ENCODE measurements at regions not wholly inside any gene's neighbourhood (a gene's known extent, or its start where the extent isn't known, plus 50 kb on each side); places are given as distances from the start of the nearest gene placed in this dataset.
"Not testable (repeated sequence)": the region's sequence is repeated elsewhere in the genome, so short reads cannot be mapped to it uniquely, and the experiment has no call there.

- intact Hi-C loops (cut with micrococcal nuclease): no loop called here
- ATAC-seq (no peak), DNase-seq (no peak)
These were observed 229.2 kb downstream of the MFSD1 start for GRCh38 chr3:159030886-159031679.

GRCh38 chr3:159032311-159032710, 230.5 kb downstream of the MFSD1 start:
- no peak for ATAC-seq
- DNase-seq: no peak
- intact Hi-C loops (cut with micrococcal nuclease): no loop called here

GRCh38 chr3:159038405-159038804, 236.6 kb downstream of the MFSD1 start:
- DNase-seq: no peak
- ATAC-seq: no peak
- intact Hi-C loops (cut with micrococcal nuclease): no loop called here

- intact Hi-C loops (cut with micrococcal nuclease): no loop called here
- no peak for ATAC-seq
- DNase-seq: no peak
These were observed 237.4 kb downstream of the MFSD1 start for GRCh38 chr3:159039286-159039685.

GRCh38 chr3:159045279-159045885, 243.5 kb downstream of the MFSD1 start:
- DNase-seq: no peak
- intact Hi-C loops (cut with micrococcal nuclease): no loop called here
- no peak for ATAC-seq

GRCh38 chr3:159047361-159047760, 245.5 kb downstream of the MFSD1 start:
- intact Hi-C loops (cut with micrococcal nuclease): no loop called here
- no peak for DNase-seq
- no peak for ATAC-seq

- DNase-seq; ATAC-seq; intact Hi-C loops (cut with micrococcal nuclease): not testable (repeated sequence)
These were observed 250.6 kb downstream of the MFSD1 start for GRCh38 chr3:159052494-159052893.

GRCh38 chr3:159057621-159058020, 255.8 kb downstream of the MFSD1 start:
- ATAC-seq (no peak), DNase-seq (no peak)
- intact Hi-C loops (cut with micrococcal nuclease): no loop called here

GRCh38 chr3:159058859-159059258, 257.0 kb downstream of the MFSD1 start:
- no peak for ATAC-seq
- no peak for DNase-seq
- intact Hi-C loops (cut with micrococcal nuclease): no loop called here

GRCh38 chr3:159059395-159059794, 257.5 kb downstream of the MFSD1 start:
- intact Hi-C loops (cut with micrococcal nuclease): no loop called here
- no peak for ATAC-seq
- DNase-seq: no peak

GRCh38 chr3:159062734-159063410, 261.0 kb downstream of the MFSD1 start:
- intact Hi-C loops (cut with micrococcal nuclease): no loop called here
- ATAC-seq (no peak), DNase-seq (no peak)

- intact Hi-C loops (cut with micrococcal nuclease): no loop called here
- ATAC-seq (no peak), DNase-seq (no peak)
These were observed 267.2 kb downstream of the MFSD1 start, which contains the start of gene IQCJ for GRCh38 chr3:159069091-159069490. Gene IQCJ, plus strand, starts transcription at chr3:159069319.

- intact Hi-C loops (cut with micrococcal nuclease): no loop called here
These were observed 268.1 kb downstream of the MFSD1 start for GRCh38 chr3:159069866-159070425.

GRCh38 chr3:159074756-159075701, 273.2 kb downstream of the MFSD1 start:
- ATAC-seq (no peak), DNase-seq (no peak)
- intact Hi-C loops (cut with micrococcal nuclease): no loop called here

More at GRCh38 chr3:159069866-159070425, 268.1 kb downstream of the MFSD1 start:
- no peak for ATAC-seq
- no peak for DNase-seq

- DNase-seq (no peak), ATAC-seq (no peak)
- intact Hi-C loops (cut with micrococcal nuclease): no loop called here
These were observed 276.0 kb downstream of the MFSD1 start for GRCh38 chr3:159077860-159078259.

GRCh38 chr3:159080256-159080655, 278.4 kb downstream of the MFSD1 start:
- ATAC-seq: no peak
- DNase-seq: no peak
- intact Hi-C loops (cut with micrococcal nuclease): no loop called here

GRCh38 chr3:159080821-159081220, 279.0 kb downstream of the MFSD1 start:
- DNase-seq (no peak), ATAC-seq (no peak)
- intact Hi-C loops (cut with micrococcal nuclease): no loop called here

GRCh38 chr3:159082519-159082918, 280.7 kb downstream of the MFSD1 start:
- no peak for DNase-seq
- no peak for ATAC-seq
- intact Hi-C loops (cut with micrococcal nuclease): no loop called here

GRCh38 chr3:159091936-159092335, 290.1 kb downstream of the MFSD1 start:
- ATAC-seq: no peak
- intact Hi-C loops (cut with micrococcal nuclease): no loop called here
- no peak for DNase-seq

All from left ventricle myocardium superior (tissue), 1 donor.